B cell (primary cell): ENCODE measurements at regions not wholly inside any gene's neighbourhood (a gene's known extent, or its start where the extent isn't known, plus 50 kb on each side); places are given as distances from the start of the nearest gene placed in this dataset.

Experiments used
- EZH2 ChIP-seq: IDR thresholded peaks from 2 replicates; pipeline ENCODE4 v1.6.1; 2012; ENCODE audit warnings: borderline replicate concordance, low read depth, mild to moderate bottlenecking, moderate library complexity, low read length; ENCODE audit not compliant: insufficient read depth, poor library complexity, severe bottlenecking
- TF ChIP-seq, protein P1 (sequence below): fragments of 200-600 bp; IDR thresholded peaks from one replicate; pipeline ENCODE4 v1.8.0; 2022; ENCODE audit warnings: antibody characterized with exemption, mild to moderate bottlenecking

DNA sequence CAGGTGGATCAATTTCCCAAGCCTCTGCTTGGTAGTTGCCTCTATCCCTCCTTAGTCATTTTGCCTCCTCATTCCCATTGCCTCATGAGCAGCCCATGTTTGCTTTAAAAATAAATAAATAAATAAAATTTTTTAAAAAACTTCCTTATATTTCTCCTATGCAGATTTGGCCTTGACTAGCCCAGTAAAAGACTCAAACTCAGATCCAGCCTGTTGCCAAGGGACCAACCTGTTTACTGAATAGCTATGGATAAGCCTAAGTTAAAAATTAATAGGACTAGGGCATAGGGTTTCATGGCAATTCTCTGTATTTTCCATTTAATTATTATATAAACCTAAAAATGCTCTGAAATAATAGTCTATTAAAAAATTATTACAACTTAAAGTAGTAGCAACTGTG is 384.4 kb downstream of the RSL24D1 start:
- TF ChIP-seq, protein P1, sequence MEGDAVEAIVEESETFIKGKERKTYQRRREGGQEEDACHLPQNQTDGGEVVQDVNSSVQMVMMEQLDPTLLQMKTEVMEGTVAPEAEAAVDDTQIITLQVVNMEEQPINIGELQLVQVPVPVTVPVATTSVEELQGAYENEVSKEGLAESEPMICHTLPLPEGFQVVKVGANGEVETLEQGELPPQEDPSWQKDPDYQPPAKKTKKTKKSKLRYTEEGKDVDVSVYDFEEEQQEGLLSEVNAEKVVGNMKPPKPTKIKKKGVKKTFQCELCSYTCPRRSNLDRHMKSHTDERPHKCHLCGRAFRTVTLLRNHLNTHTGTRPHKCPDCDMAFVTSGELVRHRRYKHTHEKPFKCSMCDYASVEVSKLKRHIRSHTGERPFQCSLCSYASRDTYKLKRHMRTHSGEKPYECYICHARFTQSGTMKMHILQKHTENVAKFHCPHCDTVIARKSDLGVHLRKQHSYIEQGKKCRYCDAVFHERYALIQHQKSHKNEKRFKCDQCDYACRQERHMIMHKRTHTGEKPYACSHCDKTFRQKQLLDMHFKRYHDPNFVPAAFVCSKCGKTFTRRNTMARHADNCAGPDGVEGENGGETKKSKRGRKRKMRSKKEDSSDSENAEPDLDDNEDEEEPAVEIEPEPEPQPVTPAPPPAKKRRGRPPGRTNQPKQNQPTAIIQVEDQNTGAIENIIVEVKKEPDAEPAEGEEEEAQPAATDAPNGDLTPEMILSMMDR = no peak
- no peak for TF ChIP-seq EZH2
